Medulla oblongata (tissue), 1 donor: ENCODE measurements at regions not wholly inside any gene's neighbourhood (a gene's known extent, or its start where the extent isn't known, plus 50 kb on each side); places are given as distances from the start of the nearest gene placed in this dataset.
"Not testable (repeated sequence)": the region's sequence is repeated elsewhere in the genome, so short reads cannot be mapped to it uniquely, and the experiment has no call there.

Experiments used
- DNase-seq: peaks from one replicate; pipeline ENCODE4 v3.0.0-alpha.2; 2015; ENCODE audit errors: extremely low spot score

DNA sequence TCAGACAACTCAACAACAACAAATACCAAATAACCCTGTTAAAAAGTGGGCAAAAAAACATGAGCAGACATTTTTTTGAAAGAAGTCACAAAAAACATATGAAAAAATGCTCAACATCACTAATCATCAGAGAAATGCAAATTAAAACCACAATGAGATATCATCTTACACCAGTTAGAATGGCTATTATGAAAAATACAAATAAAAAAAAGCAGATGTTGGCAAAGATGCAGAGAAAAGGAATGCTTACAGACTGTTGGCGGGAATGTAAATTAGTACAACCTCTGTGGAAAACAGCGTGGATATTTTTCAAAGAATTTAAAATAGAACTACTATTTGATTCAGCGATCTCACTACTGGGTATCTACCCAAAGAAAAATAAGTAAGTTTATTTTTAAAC, 114.0 kb downstream of the SLC38A4 start:
- DNase-seq, result no peak

- no peak for DNase-seq
These were observed 115.6 kb downstream of the SLC38A4 start for GRCh38 chr12:46710125-46710743.

DNA sequence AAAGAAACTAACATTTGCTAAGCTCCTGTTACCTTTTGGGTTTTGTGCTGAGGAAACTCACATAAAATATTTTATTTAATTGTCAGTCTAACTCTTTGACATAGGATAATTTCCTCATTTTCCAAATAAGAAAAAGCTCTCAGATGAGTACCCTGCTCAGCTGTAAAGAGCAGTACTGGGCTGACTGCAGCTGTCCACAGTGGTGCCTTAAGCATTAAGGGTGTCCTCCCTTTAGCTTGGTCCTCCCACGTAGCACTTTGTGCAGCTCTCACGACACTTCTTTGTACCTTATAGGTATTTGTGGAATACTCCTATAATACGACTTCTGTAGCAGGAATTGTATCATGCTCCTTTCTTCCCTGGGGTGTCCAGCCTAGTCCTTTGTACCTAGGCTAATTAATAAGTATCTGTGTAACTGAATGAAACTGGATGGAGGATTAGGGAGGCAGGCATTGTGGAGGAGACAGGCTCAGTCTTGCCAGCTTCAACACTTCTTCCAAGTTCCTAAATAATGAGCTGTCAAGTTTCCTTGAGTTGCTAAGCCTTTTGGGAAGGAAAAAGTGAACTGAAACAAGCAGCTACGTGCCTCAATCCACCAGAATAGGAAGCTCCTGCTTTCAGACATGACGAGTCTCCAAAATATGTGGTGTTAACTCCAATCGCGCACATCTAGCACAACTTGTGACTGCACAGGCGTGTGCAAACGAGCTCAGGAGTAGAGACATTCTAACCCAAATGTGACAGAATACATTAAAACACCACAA, 123.0 kb downstream of the SLC38A4 start:
- peak; percentile 33 for DNase-seq

DNA sequence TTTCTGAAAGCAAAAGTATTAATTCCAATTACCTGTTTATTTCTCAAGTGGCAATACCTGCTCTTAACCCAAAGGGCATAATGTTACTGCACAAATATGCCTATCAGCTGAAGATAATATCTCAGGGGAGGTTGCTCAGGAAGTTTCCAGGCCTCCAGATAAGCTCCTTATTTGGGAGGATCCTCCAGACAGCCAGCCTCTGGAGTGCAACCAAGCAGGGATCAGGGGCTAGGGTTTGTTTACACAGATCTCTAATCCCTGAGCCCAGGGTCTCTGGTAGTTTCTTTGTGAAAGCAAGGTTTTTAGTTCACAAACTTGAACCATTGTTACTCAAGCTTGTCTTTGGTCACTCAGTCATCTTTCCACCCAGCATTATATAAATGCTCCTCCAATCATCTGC, 124.4 kb downstream of the SLC38A4 start:
- DNase-seq, result no peak

GRCh38 chr12:46699986-46700385, 125.8 kb downstream of the SLC38A4 start:
- DNase-seq, result no peak

DNA sequence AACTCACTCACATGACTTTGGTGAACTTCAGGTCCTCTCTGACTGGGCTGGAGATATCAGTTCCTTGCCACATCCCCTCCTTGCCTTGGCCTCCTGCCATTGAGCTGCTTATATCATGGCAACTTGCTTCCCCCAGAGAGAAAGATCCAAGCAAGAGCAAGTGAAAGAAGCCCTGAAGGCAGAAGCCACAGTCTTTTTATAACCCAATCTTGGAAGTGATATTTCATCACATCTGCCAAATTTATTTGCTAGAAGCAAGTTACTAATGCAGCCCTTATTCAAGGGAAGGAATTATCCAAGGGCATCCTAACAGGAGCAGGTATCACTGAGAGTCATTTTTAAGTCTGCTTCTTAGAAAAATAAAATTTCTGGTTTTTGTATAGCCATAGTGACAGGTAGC, 127.8 kb downstream of the SLC38A4 start:
- no peak for DNase-seq

DNA sequence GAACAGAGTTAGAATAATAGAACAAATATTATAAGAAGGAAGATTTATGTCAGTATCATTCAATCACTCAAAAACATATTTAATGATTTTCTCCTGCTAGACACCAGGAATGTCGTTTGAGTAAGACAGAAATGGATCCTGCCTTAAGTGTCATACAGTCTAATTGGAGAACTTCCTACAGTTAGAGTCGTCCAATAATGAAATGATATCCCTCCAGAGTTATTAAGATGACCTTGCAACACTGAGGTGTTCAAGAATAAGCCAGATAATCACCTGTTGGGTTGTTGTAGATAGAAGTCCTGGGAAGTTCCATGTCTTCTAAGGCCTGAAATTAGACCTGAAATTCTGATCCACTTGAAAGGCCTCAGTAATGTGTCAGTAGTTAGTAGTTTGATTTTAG, 132.3 kb downstream of the SLC38A4 start:
- DNase-seq, result no peak

- DNase-seq, result no peak
These were observed 132.8 kb downstream of the SLC38A4 start for GRCh38 chr12:46693034-46693433.

GRCh38 chr12:46692606-46693005, 133.2 kb downstream of the SLC38A4 start:
- DNase-seq, result no peak

DNA sequence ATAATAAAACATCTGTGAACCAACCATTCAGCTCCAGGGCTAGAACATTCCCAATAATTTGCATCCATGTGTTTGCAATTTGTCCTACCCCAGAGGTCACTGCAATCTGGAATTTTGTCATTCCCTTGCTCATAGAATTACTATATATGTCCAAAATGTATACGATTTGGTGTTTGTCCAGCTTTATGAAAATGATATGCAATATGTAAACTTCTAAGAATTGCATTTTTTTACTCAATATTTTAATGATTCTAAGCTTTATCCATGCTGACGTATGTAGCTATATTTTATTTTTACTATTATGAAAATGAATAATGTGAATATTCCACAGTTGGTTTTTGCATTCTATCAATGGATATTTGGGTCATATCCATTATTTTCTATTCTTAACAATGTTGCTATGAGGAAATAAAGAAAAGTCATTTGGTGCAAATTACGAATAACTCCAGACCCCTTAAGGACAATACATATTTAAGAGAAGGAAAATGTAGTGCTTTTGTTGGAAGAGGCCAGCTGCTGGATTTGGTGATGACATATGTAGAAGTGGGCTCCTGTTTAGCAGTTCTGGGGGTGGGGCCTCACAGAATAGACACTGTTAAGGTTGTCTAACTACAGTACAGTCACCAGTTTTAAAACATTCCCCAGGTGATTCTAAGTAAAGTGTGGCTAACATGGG, 139.4 kb downstream of the SLC38A4 start:
- DNase-seq, result no peak

DNA sequence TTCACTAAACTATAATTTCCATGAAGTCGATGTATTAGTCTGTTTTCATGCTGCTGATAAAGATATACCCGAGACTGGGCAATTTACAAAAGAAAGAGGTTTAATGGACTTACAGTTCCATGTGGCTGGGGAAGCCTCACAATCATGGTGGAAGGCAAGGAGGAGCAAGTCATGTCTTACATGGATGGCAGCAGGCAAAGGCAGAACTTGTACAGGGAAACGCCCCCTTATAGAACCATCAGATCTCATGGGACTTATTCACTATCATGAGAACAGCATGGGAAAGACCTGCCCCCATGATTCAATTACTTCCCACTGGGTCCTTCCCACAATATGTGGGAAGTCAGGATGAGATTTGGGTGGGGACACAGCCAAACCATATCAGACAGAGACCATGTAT, 141.6 kb downstream of the SLC38A4 start:
- not testable (repeated sequence) for DNase-seq

GRCh38 chr12:46682148-46682547, 143.6 kb downstream of the SLC38A4 start:
- DNase-seq, result no peak

GRCh38 chr12:46680506-46680905, 145.3 kb downstream of the SLC38A4 start:
- DNase-seq, result no peak

DNA sequence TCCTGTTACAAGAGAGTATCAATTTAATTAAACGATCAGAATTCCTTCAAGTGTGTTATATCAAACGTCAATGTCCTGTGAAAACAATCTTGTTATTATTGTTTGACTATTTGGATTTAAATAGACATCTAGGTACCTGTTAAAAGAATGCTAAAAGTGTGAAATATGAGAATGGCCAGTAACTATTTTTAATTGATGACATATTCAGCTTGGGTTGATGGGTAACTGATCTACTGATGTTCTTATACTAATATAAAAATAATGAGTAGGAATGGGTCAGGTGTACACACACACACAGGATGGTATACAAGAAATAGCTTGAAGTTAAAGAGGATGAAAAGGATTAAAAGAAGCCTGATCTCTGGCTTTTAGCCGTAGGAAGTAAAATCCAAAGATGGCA, 146.0 kb downstream of the SLC38A4 start:
- DNase-seq, result no peak

DNA sequence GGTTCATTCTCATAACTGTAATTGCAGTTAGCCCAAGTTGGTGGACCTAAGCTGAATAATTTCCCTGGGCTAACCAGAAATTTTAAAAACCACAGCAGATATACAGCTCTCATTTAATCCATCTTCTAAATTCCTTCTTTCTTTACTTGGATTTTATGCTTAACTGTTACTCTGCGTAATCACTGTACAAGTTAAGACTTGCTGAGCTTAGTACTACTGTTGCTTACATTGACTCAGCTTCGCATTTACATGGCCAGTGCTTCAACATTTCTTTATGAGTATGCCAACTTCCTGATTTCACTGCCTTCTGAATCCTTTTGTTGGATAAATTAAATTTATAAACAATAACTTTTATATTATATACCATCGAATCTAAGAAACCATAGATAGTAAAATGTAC, 147.4 kb downstream of the SLC38A4 start:
- no peak for DNase-seq

GRCh38 chr12:46677749-46678148, 148.0 kb downstream of the SLC38A4 start:
- no peak for DNase-seq

DNA sequence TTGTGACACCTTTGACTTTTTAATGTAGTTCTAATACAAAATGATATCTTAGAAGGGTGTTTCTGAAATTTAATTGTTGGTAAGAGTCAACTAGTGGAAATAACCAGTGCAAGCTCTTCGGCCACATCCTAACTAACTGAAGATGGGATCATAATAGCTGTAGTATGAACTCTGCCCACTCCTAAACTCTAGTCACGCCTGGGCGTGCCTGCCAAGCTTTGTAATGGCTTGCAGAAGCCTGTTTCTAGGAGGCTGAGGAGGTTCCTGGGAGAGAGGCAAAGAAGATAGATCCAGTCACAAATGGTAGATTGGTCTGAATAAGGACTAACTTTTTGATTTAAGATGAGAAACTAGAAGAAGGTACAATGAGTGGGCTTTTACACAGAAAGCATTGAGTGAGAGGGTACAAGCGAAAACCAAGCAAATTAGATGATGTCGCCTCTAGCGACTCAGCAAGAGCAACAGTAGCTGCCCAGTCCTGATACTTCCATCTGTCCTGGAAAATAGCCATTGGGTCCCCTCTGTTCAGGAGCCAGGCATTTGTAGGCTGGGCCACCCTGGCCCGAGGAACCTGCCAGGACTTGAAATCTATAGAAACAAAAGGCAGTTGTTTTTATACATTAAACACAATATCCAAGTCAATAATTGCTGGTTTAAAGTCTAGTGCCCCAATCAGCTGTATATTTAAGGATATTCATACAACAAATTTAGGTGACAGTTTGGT, 148.8 kb downstream of the SLC38A4 start:
- no peak for DNase-seq

DNA sequence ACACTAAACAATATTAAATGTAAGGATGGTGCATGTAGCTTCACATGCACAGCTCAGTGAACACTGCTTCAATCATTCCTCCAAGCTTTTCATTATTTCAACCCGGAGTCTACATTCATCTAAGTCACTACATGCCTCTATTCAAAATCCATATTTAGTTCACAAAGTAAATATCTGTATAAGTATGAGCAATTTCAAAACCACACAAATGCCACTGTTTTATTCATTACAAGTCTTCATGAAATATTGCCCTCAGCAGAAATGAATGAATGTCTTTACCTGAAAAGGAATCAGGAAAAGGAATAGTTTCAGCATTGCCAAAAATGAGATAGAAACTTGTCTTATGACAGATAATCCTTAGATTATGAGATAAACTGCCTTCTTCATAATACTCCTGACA, 149.4 kb downstream of the SLC38A4 start:
- no peak for DNase-seq

DNA sequence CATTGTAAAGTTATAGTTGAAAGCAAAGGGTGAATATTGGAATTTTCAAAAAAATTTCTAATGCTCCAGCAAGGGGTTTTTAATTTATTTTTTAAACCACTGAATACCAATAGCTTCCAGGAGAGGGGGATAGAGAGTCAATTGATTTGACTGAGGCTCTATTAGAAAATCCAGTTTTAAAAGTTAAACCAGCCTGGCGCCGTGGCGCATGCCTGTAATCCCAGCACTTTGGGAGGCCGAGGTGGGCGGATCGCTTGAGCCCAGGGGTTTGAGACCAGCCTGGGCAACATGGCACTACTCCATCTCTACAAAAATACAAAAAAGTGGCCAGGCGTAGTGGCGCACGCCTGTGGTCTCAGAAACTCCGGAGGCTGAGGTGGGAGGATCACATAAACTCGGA, 150.1 kb downstream of the SLC38A4 start:
- peak; percentile 33 for DNase-seq

GRCh38 chr12:46674800-46675199, 151.0 kb downstream of the SLC38A4 start:
- no peak for DNase-seq

GRCh38 chr12:46674129-46674528, 151.7 kb downstream of the SLC38A4 start:
- no peak for DNase-seq

DNA sequence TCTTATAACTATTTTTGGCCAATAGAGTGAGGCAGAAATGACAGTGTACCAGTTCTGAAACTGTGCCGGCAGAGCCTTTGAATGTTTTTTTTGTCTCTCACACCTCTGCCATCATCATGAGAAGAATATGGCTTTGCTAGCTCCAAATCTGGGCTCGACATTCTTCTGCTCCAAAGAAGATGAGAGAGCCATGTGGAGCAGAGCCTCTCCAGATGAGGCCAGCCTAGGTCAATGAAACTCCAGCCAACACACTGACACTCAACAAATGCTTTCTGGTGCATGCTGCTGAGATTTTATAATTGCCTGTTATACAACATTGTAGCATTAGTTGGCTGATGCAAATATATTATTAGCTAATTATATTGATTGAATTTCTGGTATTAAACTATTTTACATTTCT, 154.7 kb downstream of the SLC38A4 start:
- DNase-seq, result no peak
